SK-N-SH treated with all-trans-retinoic acid at 6 μM for 48 hours (cell line): ENCODE measurements at regions not wholly inside any gene's neighbourhood (a gene's known extent, or its start where the extent isn't known, plus 50 kb on each side); places are given as distances from the start of the nearest gene placed in this dataset.

Experiments
- BACH2 ChIP-seq: fragments of 250-450 bp; sonication (Bioruptor Pico); IDR thresholded peaks from 2 replicates; pipeline ENCODE4 v1.9.0; 2021; ENCODE audit warnings: mild to moderate bottlenecking, borderline replicate concordance
- ZFP30 ChIP-seq: fragments of 450-650 bp; formaldehyde crosslinking; IDR thresholded peaks from 2 replicates; pipeline ENCODE4 v1.5.0; 2022; ENCODE audit warnings: mild to moderate bottlenecking, moderate library complexity

DNA sequence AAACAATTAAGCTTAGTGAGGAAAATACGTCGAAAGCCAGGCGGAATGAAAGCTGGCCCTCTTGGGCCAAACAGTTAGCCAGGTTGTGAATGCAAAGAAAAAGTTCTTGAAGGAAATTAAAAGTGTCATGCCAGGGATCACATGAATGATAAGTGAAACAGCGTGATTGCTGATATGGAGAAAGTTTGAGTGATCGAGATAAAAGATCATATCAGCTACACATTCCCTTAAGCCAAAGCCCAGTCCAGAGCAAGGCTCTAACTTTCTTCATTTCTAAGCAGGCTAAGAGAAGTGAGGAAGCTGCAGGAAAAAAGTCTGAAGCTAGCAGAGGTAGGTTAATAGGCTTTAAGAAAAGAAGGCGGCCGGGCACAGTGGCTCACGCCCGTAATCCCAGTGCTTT lies 254.0 kb downstream of the EFNB2 start:
- TF ChIP-seq ZFP30 (CRISPR knock-in tag) (no peak), BACH2 (CRISPR knock-in tag) (no peak)
